ENCODE measurements at regions not wholly inside any gene's neighbourhood (a gene's known extent, or its start where the extent isn't known, plus 50 kb on each side); places are given as distances from the start of the nearest gene placed in this dataset.
"Not testable (repeated sequence)": the region's sequence is repeated elsewhere in the genome, so short reads cannot be mapped to it uniquely, and the experiment has no call there.

- TF ChIP-seq CTCF (IDR thresholded peaks at IDR 0.05; ENCODE audit: low read length); EZH2 (optimal IDR thresholded peaks at IDR 0.05; ENCODE audit: low read depth, low read length); EZH2phosphoT487 (IDR thresholded peaks at IDR 0.05; ENCODE audit: low read length): not testable (repeated sequence)
Measured at GRCh38 chr22:11370311-11370710, 4157.7 kb upstream of the OR11H1 start.

All from MM.1S (cell line).